B cell (primary cell): ENCODE measurements at regions not wholly inside any gene's neighbourhood (a gene's known extent, or its start where the extent isn't known, plus 50 kb on each side); places are given as distances from the start of the nearest gene placed in this dataset.

Experiments used
- CTCF ChIP-seq: fragments of 200-600 bp; IDR thresholded peaks from one replicate; pipeline ENCODE4 v1.8.0; 2022; ENCODE audit warnings: antibody characterized with exemption, mild to moderate bottlenecking
- EZH2 ChIP-seq: IDR thresholded peaks from 2 replicates; pipeline ENCODE4 v1.6.1; 2012; ENCODE audit warnings: borderline replicate concordance, low read depth, mild to moderate bottlenecking, moderate library complexity, low read length; ENCODE audit not compliant: insufficient read depth, poor library complexity, severe bottlenecking

- TF ChIP-seq CTCF (no peak), EZH2 (no peak)
These were observed 475.9 kb upstream of the MARCKS start for GRCh38 chr6:113381232-113381631.
